GM12872 (cell line): ENCODE measurements at regions not wholly inside any gene's neighbourhood (a gene's known extent, or its start where the extent isn't known, plus 50 kb on each side); places are given as distances from the start of the nearest gene placed in this dataset.

Experiments
- CTCF ChIP-seq: IDR thresholded peaks from 3 replicates; pipeline ENCODE4 v1.5.1; 2011; ENCODE audit warnings: low read depth, mild to moderate bottlenecking, low read length, moderate library complexity; ENCODE audit not compliant: insufficient read depth

GRCh38 chr9:108168236-108168850, 678.8 kb upstream of the KLF4 start:
- no peak for TF ChIP-seq CTCF

- no peak for TF ChIP-seq CTCF
Observed at GRCh38 chr9:108167136-108167900, 677.7 kb upstream of the KLF4 start.

- TF ChIP-seq CTCF = no peak
Observed at GRCh38 chr9:108166519-108166918, 677.0 kb upstream of the KLF4 start.

DNA sequence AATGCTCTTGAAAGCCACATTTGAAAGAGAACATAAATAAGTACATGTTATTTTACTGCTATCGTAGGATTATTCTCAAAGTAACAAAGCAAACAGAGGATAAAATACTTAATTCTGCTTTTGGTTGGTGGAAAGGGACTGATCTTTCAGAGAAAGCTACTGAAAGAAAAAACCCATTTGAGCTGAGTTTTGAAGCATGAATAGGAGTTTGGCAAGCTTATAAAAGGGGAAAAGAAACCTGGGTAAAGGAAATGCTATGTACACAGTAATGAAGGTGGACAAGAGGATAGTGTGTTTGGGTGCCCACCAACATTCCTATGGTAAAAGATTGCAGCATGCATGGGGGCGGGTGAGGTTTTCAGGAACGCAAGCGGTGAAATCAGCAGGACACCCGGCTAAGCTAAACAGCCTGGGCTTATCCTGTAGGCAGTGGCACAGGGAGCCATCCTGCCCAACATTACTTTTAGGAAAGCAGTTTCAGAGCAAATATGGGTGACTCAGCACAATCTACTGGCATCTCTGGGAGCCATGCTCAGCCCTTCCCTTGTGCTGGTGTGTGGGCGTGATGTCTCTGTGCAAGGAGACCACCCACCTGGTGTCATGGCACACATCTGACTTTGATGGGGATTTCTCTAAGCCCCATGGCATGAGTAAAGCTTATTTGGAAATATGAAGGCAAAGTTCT, 673.9 kb upstream of the KLF4 start:
- no peak for TF ChIP-seq CTCF

- no peak for TF ChIP-seq CTCF
Observed at GRCh38 chr9:108162664-108163063, 673.1 kb upstream of the KLF4 start.

DNA sequence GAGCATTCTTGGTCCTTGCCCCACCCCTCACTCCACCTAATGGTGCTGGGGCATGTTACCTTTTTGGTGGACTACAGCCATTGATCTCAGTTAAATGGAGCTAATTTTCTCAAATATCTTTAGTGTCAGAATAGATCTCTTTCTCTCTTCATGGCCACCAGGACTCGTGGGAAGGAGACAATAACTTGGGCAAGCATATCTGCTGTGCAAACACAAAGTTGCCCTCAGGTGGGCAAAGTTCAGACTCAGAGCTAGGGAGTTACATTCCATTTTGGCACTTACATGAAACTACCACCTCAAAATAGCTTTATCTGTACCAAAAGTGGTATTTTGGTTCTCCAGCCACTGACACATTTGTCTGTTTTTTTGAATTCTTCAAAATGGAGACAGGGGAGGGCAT, 671.9 kb upstream of the KLF4 start:
- TF ChIP-seq CTCF = no peak

- no peak for TF ChIP-seq CTCF
Observed at GRCh38 chr9:108160706-108161355, 671.3 kb upstream of the KLF4 start.
